GM12878 (cell line): ENCODE measurements at regions not wholly inside any gene's neighbourhood (a gene's known extent, or its start where the extent isn't known, plus 50 kb on each side); places are given as distances from the start of the nearest gene placed in this dataset.

Experiments used
- ATAC-seq: fragments of 200-7000 bp; cut with Tn5 transposase; 3 replicates; pipeline ENCODE4 v1.9.1; 2020; ENCODE audit warnings: mild to moderate bottlenecking, moderate library complexity
- BruUV-seq: library from RNA; stranded (reverse); fragments of 400-500 nt; replicated peaks from 2 replicates; lab custom pipeline; 2021; lab: Mats Ljungman, UMichigan
- CTCF ChIA-PET: fragments of 300-600 bp; sonication (Branson Sonifier 250); formaldehyde crosslinking; extraction: SDS; loops from one replicate; lab custom pipeline; 2021; ENCODE audit warnings: inconsistent platforms; lab: Yijun Ruan, JAX
- POLR2A ChIA-PET: fragments of 350-600 bp; formaldehyde crosslinking; extraction: SDS; loops from one replicate; lab custom pipeline; 2021; ENCODE audit warnings: inconsistent platforms; lab: Charles Lee
- RAD21 ChIA-PET: fragments of 300-600 bp; sonication (Branson Sonifier 250); formaldehyde crosslinking; loops from one replicate; lab custom pipeline; 2023; ENCODE audit warnings: antibody characterized with exemption; ENCODE audit not compliant: unreplicated experiment; lab: Charles Lee
- SMC1A ChIA-PET: fragments of 300-600 bp; sonication (Branson Sonifier 250); formaldehyde crosslinking; loops from one replicate; lab custom pipeline; 2023; ENCODE audit not compliant: unreplicated experiment, uncharacterized antibody; lab: Charles Lee
- DNase-seq: peaks from one replicate; pipeline ENCODE4 v3.0.0-alpha.2; 2011; ENCODE audit warnings: low read depth, low spot score
- FAIRE-seq: peaks from 3 replicates; lab custom pipeline; 2011; peaks lifted over from hg19 to GRCh38; lab: Jason Lieb, UNC
- H2AFZ ChIP-seq: 2 replicates; pipeline ENCODE4 v1.6.0; 2011; ENCODE audit warnings: low read depth, low read length, control low read depth; ENCODE audit not compliant: control insufficient read depth
- H3K27ac ChIP-seq: 2 replicates; pipeline ENCODE4 v1.5.1; 2011; ENCODE audit warnings: control low read depth; ENCODE audit not compliant: control insufficient read depth, insufficient read depth
- H3K27me3 ChIP-seq, 2 experiments: replicated peaks in 1 of 2; 2 replicates each; pipeline versions ENCODE4 v1.6.0 to v1.6.1; 2011; ENCODE audit warnings: low read length in 1 of 2; ENCODE audit not compliant: control insufficient read depth in 2 of 2, insufficient read depth in 2 of 2
- H3K36me3 ChIP-seq, 2 experiments: 2 replicates each; pipeline ENCODE4 v1.5.1; 2011; ENCODE audit warnings: low read length in 1 of 2; ENCODE audit not compliant: control insufficient read depth in 2 of 2, insufficient read depth in 2 of 2
- H3K4me1 ChIP-seq: 2 replicates; pipeline ENCODE4 v1.6.1; 2011; ENCODE audit warnings: mild to moderate bottlenecking, low read length, moderate library complexity, mixed read lengths; ENCODE audit not compliant: control insufficient read depth, insufficient read depth
- H3K4me2 ChIP-seq: 2 replicates; pipeline ENCODE4 v1.6.0; 2011; ENCODE audit warnings: control low read depth; ENCODE audit not compliant: control insufficient read depth, insufficient read depth
- H3K4me3 ChIP-seq: fragments of 200-600 bp; sonication (generic); 2 replicates; pipeline ENCODE4 v1.5.1; 2016
- H3K79me2 ChIP-seq: 2 replicates; pipeline ENCODE4 v1.6.0; 2011; ENCODE audit warnings: low read length; ENCODE audit not compliant: control insufficient read depth, insufficient read depth
- H3K9ac ChIP-seq: 2 replicates; pipeline ENCODE4 v1.8.0; 2011; ENCODE audit warnings: low read length, control low read depth, mixed read lengths; ENCODE audit not compliant: control insufficient read depth, insufficient read depth
- H3K9me3 ChIP-seq: replicated peaks from 3 replicates; pipeline ENCODE4 v1.5.1; 2011; ENCODE audit warnings: mild to moderate bottlenecking, low read length; ENCODE audit not compliant: control insufficient read depth, insufficient read depth
- H4K20me1 ChIP-seq: 2 replicates; pipeline ENCODE4 v1.6.0; 2011; ENCODE audit not compliant: control insufficient read depth, insufficient read depth
- BRCA1 ChIP-seq: IDR thresholded peaks from 2 replicates; pipeline ENCODE4 v1.6.1; 2011; ENCODE audit warnings: low read depth, low read length, improper control_type of control experiment
- CREB1 ChIP-seq: IDR thresholded peaks from 2 replicates; pipeline ENCODE4 v1.6.1; 2012; ENCODE audit warnings: low read depth, mild to moderate bottlenecking, inconsistent platforms
- NRF1 ChIP-seq: conservative IDR thresholded peaks from 2 replicates; pipeline ENCODE4 v1.6.1; 2011; ENCODE audit warnings: mild to moderate bottlenecking, low read depth, low read length, improper control_type of control experiment
- RAD51 ChIP-seq: fragments of 450-650 bp; IDR thresholded peaks from 2 replicates; pipeline ENCODE4 v1.6.1; 2016; ENCODE audit warnings: moderate library complexity, mild to moderate bottlenecking, inconsistent platforms
- RB1 ChIP-seq: fragments of 450-650 bp; formaldehyde crosslinking; IDR thresholded peaks from 2 replicates; pipeline ENCODE4 v1.6.1; 2017; ENCODE audit warnings: mild to moderate bottlenecking, borderline replicate concordance
- RFX5 ChIP-seq: IDR thresholded peaks from 2 replicates; pipeline ENCODE4 v1.6.1; 2011; ENCODE audit warnings: low read depth, low read length, improper control_type of control experiment
- SPI1 ChIP-seq: IDR thresholded peaks from 2 replicates; pipeline ENCODE4 v1.6.1; 2011; ENCODE audit warnings: low read depth, mild to moderate bottlenecking, low read length, moderate library complexity, borderline replicate concordance; ENCODE audit not compliant: insufficient read depth
- SREBF2 ChIP-seq: IDR thresholded peaks from 2 replicates; pipeline ENCODE4 v1.6.1; 2012; ENCODE audit warnings: mild to moderate bottlenecking, low read length
- SUPT20H ChIP-seq: IDR thresholded peaks from 2 replicates; pipeline ENCODE4 v1.6.1; 2011; ENCODE audit warnings: low read depth, mild to moderate bottlenecking, low read length, moderate library complexity, borderline replicate concordance; ENCODE audit not compliant: control insufficient read depth
- TCF3 ChIP-seq: IDR thresholded peaks from 2 replicates; pipeline ENCODE4 v1.6.1; 2012; ENCODE audit warnings: low read depth, mild to moderate bottlenecking, low read length, borderline replicate concordance; ENCODE audit not compliant: insufficient read depth
- WGBS: methylation state at CpG from one replicate; pipeline ENCODE4 v1.1.6; 2016; ENCODE audit warnings: low lambda C conversion rate; ENCODE audit not compliant: insufficient replicate concordance, insufficient coverage; ENCODE audit errors: missing lambda C conversion rate; 5-methylcytosine and 5-hydroxymethylcytosine counted together
- in situ Hi-C: fragments of 300-500 bp; cut with MboI; formaldehyde crosslinking; loops from 9 replicates; pipeline ENCODE4 v1.14.3; 2018; ENCODE audit warnings: mixed read lengths
- intact Hi-C: fragments of 100-400 bp; cut with micrococcal nuclease; formaldehyde crosslinking; loops from one replicate; pipeline ENCODE4 v1.14.2; 2022; ENCODE audit not compliant: unreplicated experiment
- TF ChIP-seq, protein P1 (sequence below), 3 experiments: IDR thresholded peaks in 2 of 3; conservative IDR thresholded peaks in 1 of 3; 2 replicates each; pipeline ENCODE4 v1.5.1; 2011; ENCODE audit warnings: low read depth in 3 of 3, low read length in 3 of 3, mild to moderate bottlenecking in 3 of 3, control low read depth in 2 of 3, moderate library complexity in 2 of 3, inconsistent platforms in 1 of 3, mixed read lengths in 1 of 3; ENCODE audit not compliant: control insufficient read depth in 2 of 3, insufficient read depth in 1 of 3; ENCODE audit errors: extremely low read depth in 1 of 3
- TF ChIP-seq, protein P2 (sequence below): fragments of 450-650 bp; formaldehyde crosslinking; IDR thresholded peaks from 2 replicates; pipeline ENCODE4 v1.5.0; 2022; ENCODE audit warnings: mild to moderate bottlenecking, missing genetic modification characterization

DNA sequence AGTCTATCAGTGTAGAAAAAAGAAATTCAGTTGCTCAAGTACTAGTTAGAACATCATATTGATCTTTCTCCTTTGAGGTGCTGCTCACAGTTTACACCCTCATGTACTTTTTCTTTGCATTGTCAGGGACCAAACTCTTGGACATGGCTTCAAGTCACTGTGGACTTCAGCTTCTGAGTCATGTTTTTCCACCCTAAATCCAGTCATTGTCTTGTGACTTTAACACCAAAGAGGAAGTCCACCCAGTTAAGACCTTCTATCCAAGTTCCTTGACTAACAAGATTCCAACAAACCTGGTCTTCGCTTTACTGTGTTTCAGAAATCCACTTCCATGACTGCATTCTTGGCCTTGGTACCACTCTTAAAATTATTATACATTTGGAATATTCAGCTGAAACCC, 206.7 kb upstream of the ARGLU1 start (continued):
- TF ChIP-seq, protein P1, sequence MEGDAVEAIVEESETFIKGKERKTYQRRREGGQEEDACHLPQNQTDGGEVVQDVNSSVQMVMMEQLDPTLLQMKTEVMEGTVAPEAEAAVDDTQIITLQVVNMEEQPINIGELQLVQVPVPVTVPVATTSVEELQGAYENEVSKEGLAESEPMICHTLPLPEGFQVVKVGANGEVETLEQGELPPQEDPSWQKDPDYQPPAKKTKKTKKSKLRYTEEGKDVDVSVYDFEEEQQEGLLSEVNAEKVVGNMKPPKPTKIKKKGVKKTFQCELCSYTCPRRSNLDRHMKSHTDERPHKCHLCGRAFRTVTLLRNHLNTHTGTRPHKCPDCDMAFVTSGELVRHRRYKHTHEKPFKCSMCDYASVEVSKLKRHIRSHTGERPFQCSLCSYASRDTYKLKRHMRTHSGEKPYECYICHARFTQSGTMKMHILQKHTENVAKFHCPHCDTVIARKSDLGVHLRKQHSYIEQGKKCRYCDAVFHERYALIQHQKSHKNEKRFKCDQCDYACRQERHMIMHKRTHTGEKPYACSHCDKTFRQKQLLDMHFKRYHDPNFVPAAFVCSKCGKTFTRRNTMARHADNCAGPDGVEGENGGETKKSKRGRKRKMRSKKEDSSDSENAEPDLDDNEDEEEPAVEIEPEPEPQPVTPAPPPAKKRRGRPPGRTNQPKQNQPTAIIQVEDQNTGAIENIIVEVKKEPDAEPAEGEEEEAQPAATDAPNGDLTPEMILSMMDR (IDR thresholded peaks at IDR 0.05 in 2 of 3, conservative IDR thresholded peaks at IDR 0.05 in 1 of 3; ENCODE audit: control insufficient read depth in 2 of 3, extremely low read depth in 1 of 3, insufficient read depth in 1 of 3, low read depth in 3 of 3, low read length in 3 of 3), result no peak
- TF ChIP-seq SPI1, result no peak
- TF ChIP-seq RB1, result no peak
- TF ChIP-seq, all 136 proteins: peak for 0

DNA sequence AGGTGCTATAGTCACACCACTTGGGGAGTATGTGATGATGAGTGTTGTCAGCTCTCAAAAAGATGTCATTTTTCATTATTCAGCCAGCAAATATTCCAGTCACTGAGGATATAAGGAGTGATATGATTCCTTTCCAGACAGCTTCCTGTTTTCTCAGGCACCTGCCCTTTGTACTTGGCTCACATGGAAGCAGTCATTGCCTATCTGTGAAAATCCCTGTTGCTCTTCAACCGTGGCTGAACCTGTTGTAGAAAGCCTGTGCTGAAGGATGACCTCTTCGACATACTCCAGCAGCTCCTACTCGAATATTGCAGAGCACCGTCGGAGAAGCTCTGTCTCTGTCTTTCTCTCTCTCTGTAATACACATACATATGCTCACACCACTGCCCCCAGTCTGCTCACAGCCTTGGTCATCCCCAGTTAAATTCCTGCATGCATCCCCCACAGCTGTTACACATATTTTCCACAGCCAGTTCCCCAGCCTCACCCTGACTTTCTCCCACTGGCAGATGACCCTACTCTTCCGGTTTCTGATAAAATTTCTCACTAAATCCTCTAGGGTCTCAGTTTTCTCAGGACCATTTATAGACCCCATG, 204.2 kb upstream of the ARGLU1 start:
- Histone ChIP-seq H4K20me1 (no peaks in the 10 kb centered on the region), H3K4me3 (no peak overlapping the region), H3K27me3 (no peaks in the 10 kb centered on the region), H3K79me2 (no peaks in the 10 kb centered on the region), H3K27ac (no peak overlapping the region), H3K9ac (no peak overlapping the region), H3K36me3 (no peaks in the 10 kb centered on the region), H3K9me3 (no peaks in the 10 kb centered on the region), H3K4me1 (no peaks in the 10 kb centered on the region), H2AFZ (no peak overlapping the region), H3K4me2 (no peak overlapping the region)
- in situ Hi-C loops, result no loop called here
- ChIA-PET POLR2A (no interaction called here), SMC1A (no interaction called here), RAD21 (no interaction called here), CTCF (no interaction called here)
- ATAC-seq (no peak), DNase-seq (no peak), FAIRE-seq (no peak)
- intact Hi-C loops, result no loop called here
- whole genome bisulfite sequencing, result 35% methylated on average over 6 of the region's 6 CpGs
- BruUV-seq, result no TSS peak
- TF ChIP-seq, protein P2, sequence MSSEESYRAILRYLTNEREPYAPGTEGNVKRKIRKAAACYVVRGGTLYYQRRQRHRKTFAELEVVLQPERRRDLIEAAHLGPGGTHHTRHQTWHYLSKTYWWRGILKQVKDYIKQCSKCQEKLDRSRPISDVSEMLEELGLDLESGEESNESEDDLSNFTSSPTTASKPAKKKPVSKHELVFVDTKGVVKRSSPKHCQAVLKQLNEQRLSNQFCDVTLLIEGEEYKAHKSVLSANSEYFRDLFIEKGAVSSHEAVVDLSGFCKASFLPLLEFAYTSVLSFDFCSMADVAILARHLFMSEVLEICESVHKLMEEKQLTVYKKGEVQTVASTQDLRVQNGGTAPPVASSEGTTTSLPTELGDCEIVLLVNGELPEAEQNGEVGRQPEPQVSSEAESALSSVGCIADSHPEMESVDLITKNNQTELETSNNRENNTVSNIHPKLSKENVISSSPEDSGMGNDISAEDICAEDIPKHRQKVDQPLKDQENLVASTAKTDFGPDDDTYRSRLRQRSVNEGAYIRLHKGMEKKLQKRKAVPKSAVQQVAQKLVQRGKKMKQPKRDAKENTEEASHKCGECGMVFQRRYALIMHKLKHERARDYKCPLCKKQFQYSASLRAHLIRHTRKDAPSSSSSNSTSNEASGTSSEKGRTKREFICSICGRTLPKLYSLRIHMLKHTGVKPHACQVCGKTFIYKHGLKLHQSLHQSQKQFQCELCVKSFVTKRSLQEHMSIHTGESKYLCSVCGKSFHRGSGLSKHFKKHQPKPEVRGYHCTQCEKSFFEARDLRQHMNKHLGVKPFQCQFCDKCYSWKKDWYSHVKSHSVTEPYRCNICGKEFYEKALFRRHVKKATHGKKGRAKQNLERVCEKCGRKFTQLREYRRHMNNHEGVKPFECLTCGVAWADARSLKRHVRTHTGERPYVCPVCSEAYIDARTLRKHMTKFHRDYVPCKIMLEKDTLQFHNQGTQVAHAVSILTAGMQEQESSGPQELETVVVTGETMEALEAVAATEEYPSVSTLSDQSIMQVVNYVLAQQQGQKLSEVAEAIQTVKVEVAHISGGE (CRISPR knock-in tag), result no peak
- no peak for TF ChIP-seq TCF3
- no peak for TF ChIP-seq SREBF2
- no peak for TF ChIP-seq RAD51
- TF ChIP-seq BRCA1, result no peak
- no peak for TF ChIP-seq RFX5
- TF ChIP-seq SUPT20H, result no peak
- no peak for TF ChIP-seq CREB1
- TF ChIP-seq NRF1, result no peak
